ENCODE measurements at regions not wholly inside any gene's neighbourhood (a gene's known extent, or its start where the extent isn't known, plus 50 kb on each side); places are given as distances from the start of the nearest gene placed in this dataset.

DNA sequence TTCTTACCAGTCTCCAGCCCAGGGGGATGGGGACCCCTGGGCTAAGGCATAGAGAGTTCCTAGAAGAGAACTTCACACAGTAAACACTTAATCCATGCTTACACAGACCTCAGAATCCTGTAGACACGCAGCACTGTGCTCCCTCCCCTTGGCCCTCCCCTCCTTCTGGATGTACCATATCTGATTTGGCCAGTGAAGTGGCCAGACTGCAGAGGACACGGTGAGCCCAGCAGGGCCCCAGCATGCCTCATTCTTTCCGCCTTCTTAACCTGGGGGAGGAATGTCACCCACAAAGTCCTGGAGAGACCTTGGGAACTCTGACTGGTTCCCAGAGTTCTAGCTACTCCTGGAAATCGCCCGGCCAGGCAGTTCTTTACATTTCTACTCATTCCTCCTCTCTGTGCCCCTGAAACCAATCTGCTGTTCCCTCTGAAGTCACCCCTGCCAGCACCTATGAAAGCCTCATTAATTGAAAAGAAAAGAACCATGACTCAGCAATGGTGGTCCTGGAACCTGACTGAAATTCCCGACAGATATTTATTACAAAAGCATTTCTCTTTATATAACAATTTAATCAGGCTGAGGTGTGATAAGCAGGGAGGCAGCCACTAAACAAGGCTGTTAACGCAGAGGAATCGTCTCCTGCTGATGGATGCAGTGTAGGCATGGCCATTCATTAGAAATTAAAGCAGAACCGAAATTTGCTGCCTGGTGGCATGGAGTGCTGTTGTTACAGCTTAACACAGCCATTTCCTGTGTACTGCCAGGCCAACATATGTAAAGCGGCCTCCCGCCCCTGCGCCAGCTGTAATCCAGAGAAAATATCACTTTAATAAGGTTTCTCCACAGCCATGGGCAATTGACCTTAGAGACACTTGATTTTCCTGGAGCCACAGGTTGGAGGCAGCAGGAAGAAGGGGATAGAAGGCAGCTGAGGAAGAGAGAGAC, 74.6 kb upstream of the KCND3 start:
- no peaks in the 10 kb centered on the region for H3K4me1 ChIP-seq (replicated peaks)
- peaks cover 22% of the 10 kb centered on the region; the same call in 1 of the 2 replicates for H3K27me3 ChIP-seq (replicated peaks)
- H3K4me3 ChIP-seq = no peak overlapping the region
- no peak for DNase-seq (ENCODE audit: low read depth in 1 of 2, low spot score in 2 of 2)
- no peak overlapping the region for H3K27ac ChIP-seq
- no peaks in the 10 kb centered on the region for H3K36me3 ChIP-seq
- no peaks in the 10 kb centered on the region for H3K9me3 ChIP-seq (replicated peaks)

DNA sequence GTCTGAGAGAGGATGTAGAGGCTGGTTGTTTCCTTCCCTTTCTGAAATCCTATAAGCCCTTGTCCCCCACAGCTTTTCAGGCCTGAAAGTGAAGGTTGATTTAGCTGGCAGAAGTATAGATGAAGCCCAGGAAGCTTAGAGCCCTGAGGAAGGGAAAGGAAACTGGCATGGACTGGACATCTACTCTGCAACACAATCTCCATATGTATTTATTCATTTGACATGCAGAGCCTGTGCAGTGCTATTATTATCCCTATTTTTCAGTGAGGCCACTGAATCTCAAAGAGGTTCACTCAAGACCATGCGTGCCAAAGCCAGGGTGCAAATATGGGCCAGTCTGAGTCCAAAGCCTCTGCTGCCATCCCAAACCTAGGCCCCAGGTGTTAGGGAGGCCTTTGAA, 78.5 kb upstream of the KCND3 start:
- H3K27me3 ChIP-seq (replicated peaks) = peaks cover 22% of the 10 kb centered on the region; the same call in 1 of the 2 replicates
- no peaks in the 10 kb centered on the region for H3K4me1 ChIP-seq (replicated peaks)
- H3K9me3 ChIP-seq (replicated peaks) = no peaks in the 10 kb centered on the region
- no peaks in the 10 kb centered on the region for H3K36me3 ChIP-seq
- H3K27ac ChIP-seq = no peak overlapping the region
- no peak overlapping the region for H3K4me3 ChIP-seq
- no peak for DNase-seq (ENCODE audit: low read depth in 1 of 2, low spot score in 2 of 2)

DNA sequence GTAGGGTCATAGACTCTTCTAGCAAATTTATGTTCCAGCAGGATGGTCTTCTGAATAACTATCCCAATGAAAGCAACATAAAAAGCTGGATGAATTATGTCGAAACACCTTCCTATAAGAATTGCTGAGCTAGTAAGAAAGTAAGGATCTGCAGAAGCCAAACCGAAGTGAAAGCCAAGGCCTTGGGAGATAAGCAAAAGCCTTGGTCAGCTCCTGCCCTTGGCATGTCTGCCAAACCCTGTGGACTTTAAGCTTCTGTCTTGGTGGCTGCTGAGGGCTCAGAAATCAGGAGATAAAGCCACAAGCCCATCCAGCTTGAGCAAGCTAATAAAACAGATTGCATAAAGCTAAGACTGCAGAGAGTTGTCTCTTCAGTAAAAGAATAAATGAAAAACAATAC, 81.2 kb upstream of the KCND3 start:
- Histone ChIP-seq H3K36me3 (no peaks in the 10 kb centered on the region), H3K27me3 (replicated peaks) (peaks cover 3% of the 10 kb centered on the region; the same call in 1 of the 2 replicates), H3K9me3 (replicated peaks) (no peaks in the 10 kb centered on the region), H3K27ac (no peak overlapping the region), H3K4me1 (replicated peaks) (no peaks in the 10 kb centered on the region), H3K4me3 (no peak overlapping the region)
- no peak for DNase-seq (ENCODE audit: low read depth in 1 of 2, low spot score in 2 of 2)

DNA sequence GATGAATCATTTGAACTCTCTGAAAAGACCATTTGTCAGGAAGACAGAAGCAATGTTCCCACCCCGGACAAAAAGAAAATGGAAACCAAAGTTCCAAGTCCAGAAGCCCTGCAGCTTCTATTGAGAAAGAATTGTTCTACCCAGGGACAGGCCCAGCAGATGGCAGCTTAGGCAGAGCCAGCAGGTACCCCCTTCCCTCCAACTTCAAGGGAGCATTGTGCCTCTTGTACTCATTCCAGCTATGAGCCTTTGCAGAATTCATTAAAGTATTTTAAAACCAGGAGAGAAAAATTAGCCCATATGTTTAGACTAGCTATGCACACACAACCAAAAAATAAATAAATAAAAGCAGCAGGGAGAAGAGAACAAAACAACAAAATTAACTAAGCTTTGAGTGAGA, 85.2 kb upstream of the KCND3 start:
- no peak overlapping the region for H3K27ac ChIP-seq
- H3K4me3 ChIP-seq = no peak overlapping the region
- DNase-seq (ENCODE audit: low read depth in 1 of 2, low spot score in 2 of 2) = no peak
- no peaks in the 10 kb centered on the region for H3K36me3 ChIP-seq
- H3K27me3 ChIP-seq (replicated peaks) = no peaks in the 10 kb centered on the region
- H3K9me3 ChIP-seq (replicated peaks) = no peaks in the 10 kb centered on the region
- no peaks in the 10 kb centered on the region for H3K4me1 ChIP-seq (replicated peaks)

DNA sequence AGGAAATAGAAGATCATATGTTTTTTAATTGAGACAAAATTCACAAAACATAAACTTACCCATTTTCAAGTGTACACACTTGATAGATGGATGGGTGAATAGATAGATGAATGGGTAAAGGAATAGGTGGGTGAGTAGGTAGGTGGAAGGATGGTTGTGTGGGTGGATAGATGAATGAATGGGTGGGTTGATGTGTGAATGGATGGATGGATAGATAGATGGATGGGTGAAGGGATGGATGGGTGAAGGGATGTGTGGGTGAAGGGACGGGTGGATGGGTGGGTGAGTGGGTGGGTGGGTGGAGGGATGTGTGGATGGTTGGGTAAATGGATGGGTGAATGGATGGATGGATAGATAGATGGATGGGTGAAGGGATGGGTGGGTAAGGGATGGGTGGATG, 86.1 kb upstream of the KCND3 start:
- no peaks in the 10 kb centered on the region for H3K36me3 ChIP-seq
- H3K4me3 ChIP-seq = no peak overlapping the region
- H3K4me1 ChIP-seq (replicated peaks) = no peaks in the 10 kb centered on the region
- no peaks in the 10 kb centered on the region for H3K9me3 ChIP-seq (replicated peaks)
- H3K27me3 ChIP-seq (replicated peaks) = no peaks in the 10 kb centered on the region
- H3K27ac ChIP-seq = no peak overlapping the region
- no peak for DNase-seq (ENCODE audit: low read depth in 1 of 2, low spot score in 2 of 2)

DNA sequence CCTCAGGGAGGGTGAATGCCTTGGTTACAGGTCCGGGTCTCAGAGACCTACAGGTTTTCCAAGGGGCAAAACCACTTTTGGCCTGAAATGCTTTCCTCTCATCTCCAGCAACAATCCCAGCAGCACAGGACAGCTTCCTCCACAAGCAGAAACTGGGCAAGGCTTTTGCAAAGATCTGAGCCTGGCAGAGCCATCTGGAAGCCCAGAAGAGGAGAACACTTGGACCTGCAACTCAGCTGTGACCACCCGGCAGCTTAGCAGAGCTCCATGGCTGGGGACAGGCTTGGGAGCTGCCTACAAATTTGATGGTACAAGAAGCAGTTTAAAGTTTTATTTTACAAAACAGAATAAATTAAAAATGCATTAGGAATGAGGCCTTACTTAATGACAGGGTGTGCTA, 90.0 kb upstream of the KCND3 start:
- DNase-seq (ENCODE audit: low read depth in 1 of 2, low spot score in 2 of 2) = no peak
- no peak overlapping the region for H3K27ac ChIP-seq
- H3K4me3 ChIP-seq = no peak overlapping the region
- H3K9me3 ChIP-seq (replicated peaks) = no peaks in the 10 kb centered on the region
- H3K27me3 ChIP-seq (replicated peaks) = no peaks in the 10 kb centered on the region
- no peaks in the 10 kb centered on the region for H3K36me3 ChIP-seq
- H3K4me1 ChIP-seq (replicated peaks) = no peaks in the 10 kb centered on the region

DNA sequence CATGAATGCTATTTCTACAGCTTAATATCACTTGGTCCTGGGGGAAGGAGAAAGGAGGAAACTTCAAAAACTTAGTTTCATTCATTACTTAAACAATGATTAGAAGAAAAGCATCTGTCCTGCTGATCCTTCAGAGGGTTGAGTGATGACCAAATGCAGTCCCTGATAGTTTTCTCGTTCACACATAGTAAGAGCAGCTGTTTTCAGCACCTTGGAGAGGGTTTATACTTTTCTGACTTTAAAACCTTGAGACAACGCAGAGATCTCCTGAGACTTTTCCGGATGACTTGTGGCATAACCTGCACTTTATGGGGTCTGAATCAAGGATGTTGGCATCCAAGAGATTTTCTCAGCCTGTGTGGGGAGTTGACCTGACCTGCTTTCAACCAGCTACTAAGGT, 94.0 kb upstream of the KCND3 start:
- no peak overlapping the region for H3K4me3 ChIP-seq
- no peaks in the 10 kb centered on the region for H3K36me3 ChIP-seq
- H3K27ac ChIP-seq = no peak overlapping the region
- H3K4me1 ChIP-seq (replicated peaks) = no peaks in the 10 kb centered on the region
- no peaks in the 10 kb centered on the region for H3K27me3 ChIP-seq (replicated peaks)
- DNase-seq (ENCODE audit: low read depth in 1 of 2, low spot score in 2 of 2) = no peak
- H3K9me3 ChIP-seq (replicated peaks) = no peaks in the 10 kb centered on the region

DNA sequence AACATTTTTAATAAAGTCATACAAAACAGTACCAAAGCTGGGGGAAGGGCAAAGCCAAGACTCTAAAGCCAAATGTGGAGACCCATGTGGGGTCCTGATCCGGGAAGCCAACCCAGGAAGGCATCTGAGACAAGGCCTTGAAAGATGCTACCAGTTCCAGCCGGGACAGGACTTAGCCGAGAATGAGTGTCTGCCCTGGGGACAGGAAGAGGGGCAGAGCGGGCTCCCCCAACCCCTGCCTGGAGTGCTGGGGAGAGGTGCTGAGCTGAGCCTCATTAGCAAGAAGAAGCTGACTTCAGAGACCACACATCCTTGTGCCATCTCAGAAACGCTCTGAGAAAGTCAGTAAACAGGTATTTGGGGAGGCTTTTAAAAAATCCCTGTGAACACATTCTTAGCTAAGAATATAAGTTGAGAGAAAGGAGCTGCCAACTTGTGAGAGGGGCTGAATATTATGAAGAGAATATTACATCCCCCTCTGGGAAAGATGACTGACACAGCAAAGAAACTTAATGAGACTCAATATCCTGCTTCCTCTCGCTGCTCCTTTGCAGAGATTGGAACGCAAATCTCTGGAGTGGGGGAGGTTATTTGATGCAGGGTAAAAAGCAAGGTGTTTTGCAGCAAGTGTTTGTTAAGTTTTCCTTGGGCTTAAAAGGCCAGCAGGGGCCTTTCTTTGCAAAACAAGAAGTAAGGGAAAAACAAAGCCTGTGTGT, 103.3 kb upstream of the KCND3 start:
- Histone ChIP-seq H3K4me1 (replicated peaks) (no peaks in the 10 kb centered on the region), H3K27ac (no peak overlapping the region), H3K36me3 (no peaks in the 10 kb centered on the region), H3K27me3 (replicated peaks) (no peaks in the 10 kb centered on the region; the same call in 1 of the 2 replicates), H3K4me3 (no peak overlapping the region), H3K9me3 (replicated peaks) (no peaks in the 10 kb centered on the region)
- no peak for DNase-seq (ENCODE audit: low read depth in 1 of 2, low spot score in 2 of 2)

DNA sequence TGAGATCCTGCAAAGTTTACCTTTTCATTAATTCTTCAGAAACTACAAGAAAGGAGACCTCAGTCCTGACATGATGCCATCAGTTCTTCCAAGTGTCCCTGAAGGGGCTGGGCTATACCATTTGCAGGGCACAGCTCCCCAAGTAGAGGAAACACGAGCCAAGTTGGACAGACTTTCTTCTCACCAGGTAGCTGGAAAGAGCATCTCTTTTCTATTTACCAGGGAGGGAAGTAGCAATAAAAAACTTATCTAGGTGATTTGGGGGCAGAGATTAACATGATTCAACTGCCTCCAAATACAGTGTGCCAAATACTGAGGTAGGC, 103.9 kb upstream of the KCND3 start:
- no peak for DNase-seq (ENCODE audit: low read depth in 1 of 2, low spot score in 2 of 2)
- Histone ChIP-seq H3K27me3 (replicated peaks) (no peaks in the 10 kb centered on the region; the same call in 1 of the 2 replicates), H3K27ac (no peak overlapping the region), H3K9me3 (replicated peaks) (no peaks in the 10 kb centered on the region), H3K4me3 (no peak overlapping the region), H3K4me1 (replicated peaks) (no peaks in the 10 kb centered on the region), H3K36me3 (no peaks in the 10 kb centered on the region)

DNA sequence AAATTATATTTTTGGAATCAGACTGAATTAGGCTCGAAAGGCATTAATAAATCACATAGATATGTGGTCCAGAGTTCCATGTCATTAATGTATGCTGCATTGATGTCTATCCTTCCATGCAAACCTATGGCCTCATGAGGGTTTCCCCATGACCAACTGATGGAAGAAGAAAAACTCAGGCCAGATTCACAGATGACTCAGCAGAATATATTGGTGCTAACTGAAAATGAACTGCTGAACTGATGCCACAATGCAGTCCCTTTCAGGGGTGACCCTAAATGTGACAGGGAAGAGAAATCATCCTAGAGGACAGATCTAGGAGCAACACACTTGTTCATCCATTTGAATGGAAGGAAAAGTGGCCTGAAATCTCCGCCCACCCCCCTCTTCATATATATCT, 110.5 kb upstream of the KCND3 start:
- no peak for DNase-seq (ENCODE audit: low read depth in 1 of 2, low spot score in 2 of 2)
- no peaks in the 10 kb centered on the region for H3K36me3 ChIP-seq
- no peaks in the 10 kb centered on the region for H3K4me1 ChIP-seq (replicated peaks)
- no peak overlapping the region for H3K27ac ChIP-seq
- no peaks in the 10 kb centered on the region for H3K9me3 ChIP-seq (replicated peaks)
- no peak overlapping the region for H3K4me3 ChIP-seq
- H3K27me3 ChIP-seq (replicated peaks) = no peaks in the 10 kb centered on the region

DNA sequence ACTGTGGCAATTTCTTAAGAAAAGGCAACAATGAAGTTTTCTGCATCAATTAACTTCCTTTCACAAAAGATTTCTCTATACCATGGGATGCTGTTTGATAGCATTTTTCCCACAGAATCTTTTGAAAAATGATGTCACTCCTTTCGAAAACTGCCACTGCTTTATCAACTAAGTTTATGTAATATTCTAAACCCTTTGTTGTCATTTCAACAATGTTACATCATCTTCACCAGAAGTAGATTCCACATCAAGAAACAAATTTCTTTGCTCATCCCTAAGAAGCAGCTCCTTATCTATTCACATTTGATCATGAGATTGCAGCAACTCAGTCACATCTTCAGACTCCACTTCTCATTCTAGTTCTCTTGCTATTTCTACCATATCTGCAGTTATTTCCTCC, 116.1 kb upstream of the KCND3 start:
- no peak for DNase-seq (ENCODE audit: low read depth in 1 of 2, low spot score in 2 of 2)
- H3K27me3 ChIP-seq (replicated peaks) = no peaks in the 10 kb centered on the region

DNA sequence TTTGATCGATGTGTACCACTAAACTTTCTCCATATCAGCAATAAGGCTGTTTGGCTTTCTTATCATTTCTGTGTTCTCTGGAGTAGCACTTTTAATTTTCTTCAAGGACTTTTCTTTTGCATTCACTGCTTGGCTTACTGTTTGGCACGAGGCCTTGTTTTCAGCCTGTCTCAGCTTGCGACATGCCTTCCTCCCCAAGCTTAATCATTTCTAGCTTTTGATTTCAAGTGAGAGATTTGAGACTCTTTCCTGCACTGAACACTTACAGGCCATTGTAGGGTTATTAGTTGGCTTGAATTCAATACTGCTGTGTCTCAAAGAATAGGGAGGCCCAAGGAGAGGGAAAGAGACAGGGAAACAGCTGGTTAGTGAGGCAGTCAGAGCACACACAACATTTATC, 120.6 kb upstream of the KCND3 start:
- H3K4me1 ChIP-seq (replicated peaks) = no peaks in the 10 kb centered on the region

More for the DNA sequence above, 116.1 kb upstream of the KCND3 start:
- no peaks in the 10 kb centered on the region for H3K4me1 ChIP-seq (replicated peaks)
- no peaks in the 10 kb centered on the region for H3K36me3 ChIP-seq
- no peak overlapping the region for H3K27ac ChIP-seq
- no peak overlapping the region for H3K4me3 ChIP-seq
- no peaks in the 10 kb centered on the region for H3K9me3 ChIP-seq (replicated peaks)

DNA sequence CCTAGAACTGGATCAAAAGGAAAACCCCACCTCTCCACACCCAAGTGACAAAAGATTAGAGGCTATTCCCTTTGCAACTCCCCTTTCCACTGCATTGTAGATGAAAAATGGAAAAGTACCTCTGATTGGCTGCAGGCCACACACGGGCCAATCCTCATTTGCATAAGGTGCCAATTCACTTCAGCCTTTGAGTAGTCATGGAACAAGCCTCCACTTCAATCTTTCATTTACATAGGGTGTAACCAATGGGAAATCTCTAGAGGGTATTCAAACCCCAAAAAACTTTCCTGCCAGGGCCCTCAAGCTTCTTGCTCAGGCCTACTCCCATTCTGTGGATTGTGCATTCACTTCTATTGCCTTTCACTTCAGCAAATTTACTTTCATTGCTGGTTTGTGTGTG, 122.3 kb upstream of the KCND3 start:
- Histone ChIP-seq H3K9me3 (replicated peaks) (no peaks in the 10 kb centered on the region), H3K36me3 (no peaks in the 10 kb centered on the region), H3K4me3 (no peak overlapping the region), H3K27ac (no peak overlapping the region), H3K4me1 (replicated peaks) (no peaks in the 10 kb centered on the region), H3K27me3 (replicated peaks) (no peaks in the 10 kb centered on the region)
- DNase-seq (ENCODE audit: low read depth in 1 of 2, low spot score in 2 of 2) = no peak

More for the DNA sequence above, 120.6 kb upstream of the KCND3 start:
- Histone ChIP-seq H3K4me3 (no peak overlapping the region), H3K36me3 (no peaks in the 10 kb centered on the region), H3K27ac (no peak overlapping the region), H3K27me3 (replicated peaks) (no peaks in the 10 kb centered on the region), H3K9me3 (replicated peaks) (no peaks in the 10 kb centered on the region)
- no peak for DNase-seq (ENCODE audit: low read depth in 1 of 2, low spot score in 2 of 2)

DNA sequence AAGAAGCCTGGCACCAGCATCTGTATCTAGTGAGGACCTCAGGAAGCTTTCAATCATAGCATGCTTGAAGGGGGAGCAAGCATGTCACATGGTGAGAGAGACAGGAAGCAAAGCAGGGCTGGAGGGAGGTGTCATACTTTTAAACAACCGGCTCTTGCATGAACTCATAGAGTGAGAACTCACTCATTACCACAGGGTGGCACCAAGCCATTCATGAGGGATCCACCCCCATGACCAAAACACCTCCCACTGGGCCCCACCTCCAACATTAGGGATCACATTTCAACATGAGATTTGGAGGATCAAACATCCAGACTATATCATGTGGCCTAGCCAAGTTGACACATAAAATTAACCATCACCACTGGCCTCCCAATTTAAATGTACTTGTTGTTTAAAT, 125.1 kb upstream of the KCND3 start:
- H3K36me3 ChIP-seq = no peaks in the 10 kb centered on the region
- no peaks in the 10 kb centered on the region for H3K9me3 ChIP-seq (replicated peaks)
- no peaks in the 10 kb centered on the region for H3K4me1 ChIP-seq (replicated peaks)
- DNase-seq (ENCODE audit: low read depth in 1 of 2, low spot score in 2 of 2) = no peak
- no peak overlapping the region for H3K4me3 ChIP-seq
- H3K27ac ChIP-seq = no peak overlapping the region
- H3K27me3 ChIP-seq (replicated peaks) = no peaks in the 10 kb centered on the region
